Stimulated activated CD8-positive, alpha-beta memory T cell treated with anti-CD3 and anti-CD28 coated beads, Interleukin-12 subunit alpha, Interleukin-12 subunit beta, amount 100 ng/mL, for 24 hours (primary cell): ENCODE measurements at regions not wholly inside any gene's neighbourhood (a gene's known extent, or its start where the extent isn't known, plus 50 kb on each side); places are given as distances from the start of the nearest gene placed in this dataset.

Experiments used
- DNase-seq: peaks from one replicate; pipeline ENCODE4 v3.0.0-alpha.2; 2020; ENCODE audit errors: extremely low read depth

GRCh38 chr13:40247845-40248244 is 418.6 kb downstream of the FOXO1 start:
- no peak for DNase-seq

- DNase-seq, result no peak
These were observed 415.0 kb downstream of the FOXO1 start for GRCh38 chr13:40251343-40252032.

- no peak for DNase-seq
These were observed 414.2 kb downstream of the FOXO1 start for GRCh38 chr13:40252241-40252640.

GRCh38 chr13:40252676-40253075 is 413.8 kb downstream of the FOXO1 start:
- no peak for DNase-seq

- DNase-seq, result no peak
These were observed 412.0 kb downstream of the FOXO1 start for GRCh38 chr13:40254394-40254793.

- DNase-seq, result no peak
These were observed 410.9 kb downstream of the FOXO1 start for GRCh38 chr13:40255551-40255950.

GRCh38 chr13:40259899-40260298 is 406.5 kb downstream of the FOXO1 start:
- DNase-seq, result no peak

- DNase-seq, result no peak
These were observed 405.1 kb downstream of the FOXO1 start for GRCh38 chr13:40261336-40261735.

GRCh38 chr13:40261947-40262346 is 404.5 kb downstream of the FOXO1 start:
- DNase-seq, result no peak

- no peak for DNase-seq
These were observed 397.4 kb downstream of the FOXO1 start for GRCh38 chr13:40269086-40269485.

GRCh38 chr13:40270726-40271125 is 395.7 kb downstream of the FOXO1 start:
- DNase-seq, result no peak

- DNase-seq, result no peak
These were observed 395.1 kb downstream of the FOXO1 start for GRCh38 chr13:40271271-40271885.

GRCh38 chr13:40271931-40272775 is 394.3 kb downstream of the FOXO1 start:
- DNase-seq, result peak; percentile 27

- DNase-seq, result no peak
These were observed 393.7 kb downstream of the FOXO1 start for GRCh38 chr13:40272776-40273139.

GRCh38 chr13:40273253-40274025 is 393.0 kb downstream of the FOXO1 start:
- no peak for DNase-seq

- no peak for DNase-seq
These were observed 392.3 kb downstream of the FOXO1 start for GRCh38 chr13:40274103-40274502.

- DNase-seq, result no peak
These were observed 391.3 kb downstream of the FOXO1 start for GRCh38 chr13:40275155-40275554.

GRCh38 chr13:40275636-40276035 is 390.8 kb downstream of the FOXO1 start:
- DNase-seq, result no peak

- no peak for DNase-seq
These were observed 382.8 kb downstream of the FOXO1 start for GRCh38 chr13:40283666-40284065.

- DNase-seq, result no peak
These were observed 380.8 kb downstream of the FOXO1 start for GRCh38 chr13:40285634-40286033.

GRCh38 chr13:40287428-40287827 is 379.0 kb downstream of the FOXO1 start:
- no peak for DNase-seq

- DNase-seq, result no peak
These were observed 378.2 kb downstream of the FOXO1 start for GRCh38 chr13:40288259-40288658.
